ENCODE measurements at regions not wholly inside any gene's neighbourhood (a gene's known extent, or its start where the extent isn't known, plus 50 kb on each side); places are given as distances from the start of the nearest gene placed in this dataset.
"Not testable (repeated sequence)": the region's sequence is repeated elsewhere in the genome, so short reads cannot be mapped to it uniquely, and the experiment has no call there.

GRCh38 chr1:199089393-199090122 lies 450.7 kb downstream of the PTPRC start:
- H3K36me3 ChIP-seq (ENCODE audit: insufficient read depth, low read length), result no peaks in the 10 kb centered on the region
- Mint-ChIP-seq H3K9me3 (peaks cover 0 to 2% (median 0%) of the 10 kb centered on the region in 8 donors), H3K4me1 (peaks cover 13 to 19% (median 18%) of the 10 kb centered on the region in 4 donors), H3K27me3 (no peaks in the 10 kb centered on the region), H3K27ac (peak overlapping the region in 1 of 7 donors; percentile 42), H3K4me3 (peak overlapping the region in 3 of 8 donors; percentile 40 to 67 (median 53)), H3K36me3 (no peaks in the 10 kb centered on the region)
- H3K9me3 ChIP-seq (ENCODE audit: control insufficient read depth in 1 of 2, low read length in 2 of 2), result no peaks in the 10 kb centered on the region
- no peak overlapping the region for H3K4me3 ChIP-seq (ENCODE audit: low read length in 2 of 2)
- H3K27me3 ChIP-seq (ENCODE audit: insufficient read depth, low read length), result no peaks in the 10 kb centered on the region
- H3K27ac ChIP-seq (ENCODE audit: low read depth, low read length), result no peak overlapping the region
- peak; percentile 51 to 73 (median 64) for DNase-seq
- peaks cover 22% of the 10 kb centered on the region for H3K4me1 ChIP-seq (ENCODE audit: insufficient read depth, low read length)
- intact Hi-C loops (cut with micrococcal nuclease), result loop anchor here (10.0 kb wide), 1 partner anchor 155 kb away; no protein-coding TSS in a partner anchor
- POLR2A ChIA-PET (ENCODE audit: partially characterized antibody), result no interaction called here
- CTCF ChIA-PET (ENCODE audit: partially characterized antibody), result no interaction called here

GRCh38 chr1:199095628-199096027 lies 456.8 kb downstream of the PTPRC start:
- H3K4me1 Mint-ChIP-seq; DNase-seq; H3K9me3 Mint-ChIP-seq; H3K27me3 Mint-ChIP-seq; H3K27ac ChIP-seq (ENCODE audit: low read depth, low read length); H3K36me3 ChIP-seq (ENCODE audit: insufficient read depth, low read length); H3K4me1 ChIP-seq (ENCODE audit: insufficient read depth, low read length); H3K4me3 Mint-ChIP-seq; H3K9me3 ChIP-seq (ENCODE audit: control insufficient read depth in 1 of 2, low read length in 2 of 2); H3K4me3 ChIP-seq (ENCODE audit: low read length in 2 of 2); H3K27me3 ChIP-seq (ENCODE audit: insufficient read depth, low read length); POLR2A ChIA-PET (ENCODE audit: partially characterized antibody); H3K36me3 Mint-ChIP-seq; CTCF ChIA-PET (ENCODE audit: partially characterized antibody): not testable (repeated sequence)
- H3K27ac Mint-ChIP-seq, result peak overlapping the region in 1 of 7 donors; percentile 20
- intact Hi-C loops (cut with micrococcal nuclease), result loop anchor here (10.0 kb wide), 1 partner anchor 161 kb away; no protein-coding TSS in a partner anchor

GRCh38 chr1:199096591-199096990 lies 457.8 kb downstream of the PTPRC start:
- DNase-seq, result no peak
- no peaks in the 10 kb centered on the region for H3K36me3 ChIP-seq (ENCODE audit: insufficient read depth, low read length)
- no peaks in the 10 kb centered on the region for H3K9me3 ChIP-seq (ENCODE audit: control insufficient read depth in 1 of 2, low read length in 2 of 2)
- no peaks in the 10 kb centered on the region for H3K27me3 ChIP-seq (ENCODE audit: insufficient read depth, low read length)
- Mint-ChIP-seq H3K4me3 (no peak overlapping the region), H3K27ac (no peak overlapping the region), H3K27me3 (no peaks in the 10 kb centered on the region), H3K36me3 (no peaks in the 10 kb centered on the region), H3K4me1 (no peaks in the 10 kb centered on the region), H3K9me3 (peaks cover 0 to 2% (median 0%) of the 10 kb centered on the region in 8 donors)
- no peak overlapping the region for H3K27ac ChIP-seq (ENCODE audit: low read depth, low read length)
- POLR2A ChIA-PET (ENCODE audit: partially characterized antibody), result no interaction called here
- H3K4me3 ChIP-seq (ENCODE audit: low read length in 2 of 2), result no peak overlapping the region
- no peaks in the 10 kb centered on the region for H3K4me1 ChIP-seq (ENCODE audit: insufficient read depth, low read length)
- CTCF ChIA-PET (ENCODE audit: partially characterized antibody), result interaction anchor here (1.7 kb wide), 1 partner anchor 11 kb away, joined by 4 read pairs; no protein-coding TSS in a partner anchor
- intact Hi-C loops (cut with micrococcal nuclease), result loop anchor here (10.0 kb wide), 1 partner anchor 162 kb away; no protein-coding TSS in a partner anchor

- Mint-ChIP-seq H3K4me1 (no peaks in the 10 kb centered on the region), H3K4me3 (no peak overlapping the region), H3K36me3 (no peaks in the 10 kb centered on the region), H3K27me3 (no peaks in the 10 kb centered on the region), H3K27ac (no peak overlapping the region), H3K9me3 (peaks cover 0 to under 1% (median 0%) of the 10 kb centered on the region in 8 donors)
- intact Hi-C loops (cut with micrococcal nuclease), result loop anchor here (10.0 kb wide), 1 partner anchor 164 kb away; no protein-coding TSS in a partner anchor
- CTCF ChIA-PET (ENCODE audit: partially characterized antibody), result no interaction called here
- Histone ChIP-seq H3K27me3 (ENCODE audit: insufficient read depth, low read length) (no peaks in the 10 kb centered on the region), H3K4me3 (ENCODE audit: low read length in 2 of 2) (no peak overlapping the region), H3K4me1 (ENCODE audit: insufficient read depth, low read length) (no peaks in the 10 kb centered on the region), H3K36me3 (ENCODE audit: insufficient read depth, low read length) (no peaks in the 10 kb centered on the region), H3K9me3 (ENCODE audit: control insufficient read depth in 1 of 2, low read length in 2 of 2) (no peaks in the 10 kb centered on the region), H3K27ac (ENCODE audit: low read depth, low read length) (no peak overlapping the region)
- no peak for DNase-seq
- POLR2A ChIA-PET (ENCODE audit: partially characterized antibody), result no interaction called here
These were observed 459.6 kb downstream of the PTPRC start for GRCh38 chr1:199098468-199098867.

GRCh38 chr1:199101139-199101538 lies 462.3 kb downstream of the PTPRC start:
- CTCF ChIA-PET (ENCODE audit: partially characterized antibody), result interaction anchor here (1.2 kb wide), 1 partner anchor 12 kb away, joined by 5 read pairs; no protein-coding TSS in a partner anchor
- Mint-ChIP-seq H3K9me3 (peaks cover 0 to 7% (median 0%) of the 10 kb centered on the region in 8 donors), H3K4me3 (no peak overlapping the region), H3K27me3 (no peaks in the 10 kb centered on the region), H3K4me1 (no peaks in the 10 kb centered on the region), H3K36me3 (no peaks in the 10 kb centered on the region), H3K27ac (no peak overlapping the region)
- H3K9me3 ChIP-seq (ENCODE audit: control insufficient read depth in 1 of 2, low read length in 2 of 2), result no peaks in the 10 kb centered on the region
- H3K27me3 ChIP-seq (ENCODE audit: insufficient read depth, low read length), result no peaks in the 10 kb centered on the region
- intact Hi-C loops (cut with micrococcal nuclease), result loop anchor here (5.0 kb wide), 1 partner anchor 194 kb away; no protein-coding TSS in a partner anchor
- no peaks in the 10 kb centered on the region for H3K4me1 ChIP-seq (ENCODE audit: insufficient read depth, low read length)
- H3K27ac ChIP-seq (ENCODE audit: low read depth, low read length), result no peak overlapping the region
- POLR2A ChIA-PET (ENCODE audit: partially characterized antibody), result no interaction called here
- H3K36me3 ChIP-seq (ENCODE audit: insufficient read depth, low read length), result no peaks in the 10 kb centered on the region
- DNase-seq, result no peak
- no peak overlapping the region for H3K4me3 ChIP-seq (ENCODE audit: low read length in 2 of 2)

GRCh38 chr1:199101635-199102034 lies 462.8 kb downstream of the PTPRC start:
- Histone ChIP-seq H3K9me3 (ENCODE audit: control insufficient read depth in 1 of 2, low read length in 2 of 2) (no peaks in the 10 kb centered on the region), H3K4me3 (ENCODE audit: low read length in 2 of 2) (no peak overlapping the region), H3K27ac (ENCODE audit: low read depth, low read length) (no peak overlapping the region), H3K36me3 (ENCODE audit: insufficient read depth, low read length) (no peaks in the 10 kb centered on the region), H3K4me1 (ENCODE audit: insufficient read depth, low read length) (no peaks in the 10 kb centered on the region), H3K27me3 (ENCODE audit: insufficient read depth, low read length) (no peaks in the 10 kb centered on the region)
- POLR2A ChIA-PET (ENCODE audit: partially characterized antibody), result no interaction called here
- DNase-seq, result no peak
- H3K4me1 Mint-ChIP-seq, result no peaks in the 10 kb centered on the region
- CTCF ChIA-PET (ENCODE audit: partially characterized antibody), result interaction anchor here (1.2 kb wide), 1 partner anchor 12 kb away, joined by 5 read pairs; no protein-coding TSS in a partner anchor
- H3K4me3 Mint-ChIP-seq, result no peak overlapping the region
- intact Hi-C loops (cut with micrococcal nuclease), result loop anchor here (5.0 kb wide), 1 partner anchor 194 kb away; no protein-coding TSS in a partner anchor
- H3K27ac Mint-ChIP-seq, result no peak overlapping the region
- H3K27me3 Mint-ChIP-seq, result no peaks in the 10 kb centered on the region
- H3K9me3 Mint-ChIP-seq, result peaks cover 0 to 11% (median 1%) of the 10 kb centered on the region in 8 donors
- no peaks in the 10 kb centered on the region for H3K36me3 Mint-ChIP-seq

GRCh38 chr1:199102239-199102638 lies 463.4 kb downstream of the PTPRC start:
- Histone ChIP-seq H3K4me3 (ENCODE audit: low read length in 2 of 2) (no peak overlapping the region), H3K36me3 (ENCODE audit: insufficient read depth, low read length) (no peaks in the 10 kb centered on the region), H3K9me3 (ENCODE audit: control insufficient read depth in 1 of 2, low read length in 2 of 2) (no peaks in the 10 kb centered on the region), H3K27ac (ENCODE audit: low read depth, low read length) (no peak overlapping the region), H3K4me1 (ENCODE audit: insufficient read depth, low read length) (no peaks in the 10 kb centered on the region), H3K27me3 (ENCODE audit: insufficient read depth, low read length) (no peaks in the 10 kb centered on the region)
- intact Hi-C loops (cut with micrococcal nuclease), result loop anchor here (5.0 kb wide), 1 partner anchor 195 kb away; no protein-coding TSS in a partner anchor
- Mint-ChIP-seq H3K27ac (peak overlapping the region in 1 of 7 donors; percentile 1), H3K4me3 (no peak overlapping the region), H3K36me3 (no peaks in the 10 kb centered on the region), H3K27me3 (no peaks in the 10 kb centered on the region), H3K4me1 (no peaks in the 10 kb centered on the region), H3K9me3 (peaks cover 0 to 13% (median 2%) of the 10 kb centered on the region in 8 donors)
- ChIA-PET CTCF (ENCODE audit: partially characterized antibody) (no interaction called here), POLR2A (ENCODE audit: partially characterized antibody) (no interaction called here)
- DNase-seq, result no peak
